ENCODE measurements at regions not wholly inside any gene's neighbourhood (a gene's known extent, or its start where the extent isn't known, plus 50 kb on each side); places are given as distances from the start of the nearest gene placed in this dataset.

DNA sequence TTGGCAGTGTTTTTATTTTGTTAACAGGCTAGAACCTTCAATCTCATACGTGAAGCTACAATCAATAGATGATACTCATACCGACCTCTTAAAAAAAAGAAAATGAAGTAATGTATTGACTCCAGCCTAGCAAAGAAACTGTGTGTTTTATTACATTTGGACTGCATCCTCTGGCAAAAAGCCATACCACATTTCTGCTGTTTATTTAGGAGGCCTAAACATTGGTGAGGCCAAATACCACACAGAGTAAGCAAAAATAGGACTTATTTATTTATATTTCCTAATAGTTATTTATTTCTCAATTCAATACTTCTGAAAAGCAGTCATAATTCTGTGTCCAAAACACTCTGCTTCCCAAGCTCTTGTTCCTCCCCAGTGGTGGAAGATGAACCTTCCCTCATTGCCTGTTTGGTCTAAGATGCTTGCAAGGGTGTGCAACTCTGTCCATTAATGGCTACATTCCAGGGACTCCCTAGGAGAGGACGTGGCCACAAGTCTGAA, 398.8 kb upstream of the KLF6 start:
- TF ChIP-seq CTCF (IDR thresholded peaks at IDR 0.05) = no peak
- no peak for TF ChIP-seq POLR2A (IDR thresholded peaks at IDR 0.05)
- TF ChIP-seq EP300 (IDR thresholded peaks at IDR 0.05; ENCODE audit: low read depth) = no peak
- TF ChIP-seq POLR2AphosphoS5 (IDR thresholded peaks at IDR 0.05) = peak in 2 of 3 donors; percentile 63 to 74
